ENCODE measurements at regions not wholly inside any gene's neighbourhood (a gene's known extent, or its start where the extent isn't known, plus 50 kb on each side); places are given as distances from the start of the nearest gene placed in this dataset.

GRCh38 chr14:81831128-81831820, 297.6 kb upstream of the SEL1L start:
- TF ChIP-seq FOXP2 (optimal IDR thresholded peaks at IDR 0.05; ENCODE audit: borderline replicate concordance, extremely low read depth, extremely low read length, insufficient read depth): no peak
- TF ChIP-seq, protein P1, sequence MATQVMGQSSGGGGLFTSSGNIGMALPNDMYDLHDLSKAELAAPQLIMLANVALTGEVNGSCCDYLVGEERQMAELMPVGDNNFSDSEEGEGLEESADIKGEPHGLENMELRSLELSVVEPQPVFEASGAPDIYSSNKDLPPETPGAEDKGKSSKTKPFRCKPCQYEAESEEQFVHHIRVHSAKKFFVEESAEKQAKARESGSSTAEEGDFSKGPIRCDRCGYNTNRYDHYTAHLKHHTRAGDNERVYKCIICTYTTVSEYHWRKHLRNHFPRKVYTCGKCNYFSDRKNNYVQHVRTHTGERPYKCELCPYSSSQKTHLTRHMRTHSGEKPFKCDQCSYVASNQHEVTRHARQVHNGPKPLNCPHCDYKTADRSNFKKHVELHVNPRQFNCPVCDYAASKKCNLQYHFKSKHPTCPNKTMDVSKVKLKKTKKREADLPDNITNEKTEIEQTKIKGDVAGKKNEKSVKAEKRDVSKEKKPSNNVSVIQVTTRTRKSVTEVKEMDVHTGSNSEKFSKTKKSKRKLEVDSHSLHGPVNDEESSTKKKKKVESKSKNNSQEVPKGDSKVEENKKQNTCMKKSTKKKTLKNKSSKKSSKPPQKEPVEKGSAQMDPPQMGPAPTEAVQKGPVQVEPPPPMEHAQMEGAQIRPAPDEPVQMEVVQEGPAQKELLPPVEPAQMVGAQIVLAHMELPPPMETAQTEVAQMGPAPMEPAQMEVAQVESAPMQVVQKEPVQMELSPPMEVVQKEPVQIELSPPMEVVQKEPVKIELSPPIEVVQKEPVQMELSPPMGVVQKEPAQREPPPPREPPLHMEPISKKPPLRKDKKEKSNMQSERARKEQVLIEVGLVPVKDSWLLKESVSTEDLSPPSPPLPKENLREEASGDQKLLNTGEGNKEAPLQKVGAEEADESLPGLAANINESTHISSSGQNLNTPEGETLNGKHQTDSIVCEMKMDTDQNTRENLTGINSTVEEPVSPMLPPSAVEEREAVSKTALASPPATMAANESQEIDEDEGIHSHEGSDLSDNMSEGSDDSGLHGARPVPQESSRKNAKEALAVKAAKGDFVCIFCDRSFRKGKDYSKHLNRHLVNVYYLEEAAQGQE (IDR thresholded peaks at IDR 0.05; ENCODE audit: insufficient read depth in 1 of 2, low read depth in 2 of 2, low read length in 2 of 2): no peak
- no peak for TF ChIP-seq TAF1 (IDR thresholded peaks at IDR 0.05; ENCODE audit: borderline replicate concordance, insufficient read depth, low read length)
- no peak for TF ChIP-seq POLR2AphosphoS5 (IDR thresholded peaks at IDR 0.05; ENCODE audit: low read depth, low read length)
- no peak for TF ChIP-seq SIN3A (IDR thresholded peaks at IDR 0.05; ENCODE audit: borderline replicate concordance, insufficient read depth, low read length)

- TF ChIP-seq SIN3A (IDR thresholded peaks at IDR 0.05; ENCODE audit: borderline replicate concordance, insufficient read depth, low read length) (no peak), TAF1 (IDR thresholded peaks at IDR 0.05; ENCODE audit: borderline replicate concordance, insufficient read depth, low read length) (no peak), POLR2AphosphoS5 (IDR thresholded peaks at IDR 0.05; ENCODE audit: low read depth, low read length) (no peak), FOXP2 (optimal IDR thresholded peaks at IDR 0.05; ENCODE audit: borderline replicate concordance, extremely low read depth, extremely low read length, insufficient read depth) (no peak)
- TF ChIP-seq, protein P1 (IDR thresholded peaks at IDR 0.05; ENCODE audit: insufficient read depth in 1 of 2, low read depth in 2 of 2, low read length in 2 of 2): no peak
Measured at GRCh38 chr14:81834308-81834707, 300.7 kb upstream of the SEL1L start.

- TF ChIP-seq POLR2AphosphoS5 (IDR thresholded peaks at IDR 0.05; ENCODE audit: low read depth, low read length): no peak
- TF ChIP-seq TAF1 (IDR thresholded peaks at IDR 0.05; ENCODE audit: borderline replicate concordance, insufficient read depth, low read length): no peak
- TF ChIP-seq FOXP2 (optimal IDR thresholded peaks at IDR 0.05; ENCODE audit: borderline replicate concordance, extremely low read depth, extremely low read length, insufficient read depth): no peak
- TF ChIP-seq, protein P1 (IDR thresholded peaks at IDR 0.05; ENCODE audit: insufficient read depth in 1 of 2, low read depth in 2 of 2, low read length in 2 of 2): no peak
- no peak for TF ChIP-seq SIN3A (IDR thresholded peaks at IDR 0.05; ENCODE audit: borderline replicate concordance, insufficient read depth, low read length)
Measured at GRCh38 chr14:81837304-81837703, 303.7 kb upstream of the SEL1L start.

GRCh38 chr14:81839056-81839455, 305.4 kb upstream of the SEL1L start:
- TF ChIP-seq, protein P1 (IDR thresholded peaks at IDR 0.05; ENCODE audit: insufficient read depth in 1 of 2, low read depth in 2 of 2, low read length in 2 of 2): no peak
- TF ChIP-seq POLR2AphosphoS5 (IDR thresholded peaks at IDR 0.05; ENCODE audit: low read depth, low read length): no peak
- TF ChIP-seq SIN3A (IDR thresholded peaks at IDR 0.05; ENCODE audit: borderline replicate concordance, insufficient read depth, low read length): no peak
- no peak for TF ChIP-seq FOXP2 (optimal IDR thresholded peaks at IDR 0.05; ENCODE audit: borderline replicate concordance, extremely low read depth, extremely low read length, insufficient read depth)
- no peak for TF ChIP-seq TAF1 (IDR thresholded peaks at IDR 0.05; ENCODE audit: borderline replicate concordance, insufficient read depth, low read length)
